ENCODE measurements at regions not wholly inside any gene's neighbourhood (a gene's known extent, or its start where the extent isn't known, plus 50 kb on each side); places are given as distances from the start of the nearest gene placed in this dataset.

- Mint-ChIP-seq H3K9me3 (ENCODE audit: insufficient read depth) (peaks cover 5% of the 10 kb centered on the region), H3K27ac (no peak overlapping the region), H3K4me3 (no peak overlapping the region), H3K4me1 (no peaks in the 10 kb centered on the region), H3K27me3 (peaks cover 3% of the 10 kb centered on the region)
- Histone ChIP-seq H3K9ac (ENCODE audit: low read length) (no peak overlapping the region), H2AFZ (ENCODE audit: insufficient read depth, low read depth, low read length, poor library complexity, severe bottlenecking) (no peak overlapping the region), H3K4me2 (replicated peaks; ENCODE audit: low read depth, low read length, poor library complexity, severe bottlenecking) (no peak overlapping the region), H4K20me1 (ENCODE audit: control insufficient read depth, insufficient read depth, low read length, poor library complexity, severe bottlenecking) (no peaks in the 10 kb centered on the region), H3K4me3 (ENCODE audit: control extremely low read depth in 1 of 5, extremely low read depth in 1 of 5, insufficient read depth in 1 of 5, low read depth in 2 of 5, low read length in 4 of 5) (no peak overlapping the region), H3K79me2 (ENCODE audit: control insufficient read depth, insufficient read depth, low read length) (no peaks in the 10 kb centered on the region), H3K36me3 (replicated peaks in 1 of 2; ENCODE audit: control extremely low read depth in 1 of 2, control insufficient read depth in 1 of 2, extremely low read depth in 1 of 2, insufficient read depth in 2 of 2, low read length in 1 of 2) (no peaks in the 10 kb centered on the region), H3K4me1 (ENCODE audit: control insufficient read depth in 2 of 2, insufficient read depth in 2 of 2, low read length in 2 of 2) (no peaks in the 10 kb centered on the region), H3K27ac (ENCODE audit: low read length in 2 of 2) (no peak overlapping the region), H3K9me3 (ENCODE audit: control extremely low read depth in 1 of 3, control insufficient read depth in 2 of 3, insufficient read depth in 1 of 3, low read length in 2 of 3) (peaks cover 3 to 7% (median 4%) of the 10 kb centered on the region in 3 donors), H3K27me3 (replicated peaks in 1 of 4; ENCODE audit: control extremely low read depth in 1 of 4, control insufficient read depth in 3 of 4, insufficient read depth in 4 of 4, low read length in 3 of 4) (no peaks in the 10 kb centered on the region)
- ATAC-seq (ENCODE audit: low read depth): no peak
- WGBS (ENCODE audit: insufficient coverage): no CpG with 5 or more reads among the region's 3 CpGs
- CTCF ChIA-PET: no interaction called here
- intact Hi-C loops (cut with micrococcal nuclease): no loop called here
- POLR2A ChIA-PET: no interaction called here
- DNase-seq: no peak
- TF ChIP-seq, protein P1, sequence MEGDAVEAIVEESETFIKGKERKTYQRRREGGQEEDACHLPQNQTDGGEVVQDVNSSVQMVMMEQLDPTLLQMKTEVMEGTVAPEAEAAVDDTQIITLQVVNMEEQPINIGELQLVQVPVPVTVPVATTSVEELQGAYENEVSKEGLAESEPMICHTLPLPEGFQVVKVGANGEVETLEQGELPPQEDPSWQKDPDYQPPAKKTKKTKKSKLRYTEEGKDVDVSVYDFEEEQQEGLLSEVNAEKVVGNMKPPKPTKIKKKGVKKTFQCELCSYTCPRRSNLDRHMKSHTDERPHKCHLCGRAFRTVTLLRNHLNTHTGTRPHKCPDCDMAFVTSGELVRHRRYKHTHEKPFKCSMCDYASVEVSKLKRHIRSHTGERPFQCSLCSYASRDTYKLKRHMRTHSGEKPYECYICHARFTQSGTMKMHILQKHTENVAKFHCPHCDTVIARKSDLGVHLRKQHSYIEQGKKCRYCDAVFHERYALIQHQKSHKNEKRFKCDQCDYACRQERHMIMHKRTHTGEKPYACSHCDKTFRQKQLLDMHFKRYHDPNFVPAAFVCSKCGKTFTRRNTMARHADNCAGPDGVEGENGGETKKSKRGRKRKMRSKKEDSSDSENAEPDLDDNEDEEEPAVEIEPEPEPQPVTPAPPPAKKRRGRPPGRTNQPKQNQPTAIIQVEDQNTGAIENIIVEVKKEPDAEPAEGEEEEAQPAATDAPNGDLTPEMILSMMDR (IDR thresholded peaks at IDR 0.05): no peak
- no peak for TF ChIP-seq EZH2 (IDR thresholded peaks at IDR 0.05; ENCODE audit: borderline replicate concordance, insufficient read depth, low read depth, low read length, poor library complexity, severe bottlenecking)
Measured at GRCh38 chr12:125583071-125583470, 517.8 kb downstream of the AACS start.

GRCh38 chr12:125586441-125586840, 521.2 kb downstream of the AACS start:
- H3K9me3 Mint-ChIP-seq (ENCODE audit: insufficient read depth): no peaks in the 10 kb centered on the region
- intact Hi-C loops (cut with micrococcal nuclease): no loop called here
- Histone ChIP-seq H3K36me3 (replicated peaks in 1 of 2; ENCODE audit: control extremely low read depth in 1 of 2, control insufficient read depth in 1 of 2, extremely low read depth in 1 of 2, insufficient read depth in 2 of 2, low read length in 1 of 2) (no peaks in the 10 kb centered on the region), H3K4me3 (ENCODE audit: control extremely low read depth in 1 of 5, extremely low read depth in 1 of 5, insufficient read depth in 1 of 5, low read depth in 2 of 5, low read length in 4 of 5) (no peak overlapping the region), H3K9ac (ENCODE audit: low read length) (no peak overlapping the region), H3K4me1 (ENCODE audit: control insufficient read depth in 2 of 2, insufficient read depth in 2 of 2, low read length in 2 of 2) (no peaks in the 10 kb centered on the region), H3K9me3 (ENCODE audit: control extremely low read depth in 1 of 3, control insufficient read depth in 2 of 3, insufficient read depth in 1 of 3, low read length in 2 of 3) (peaks cover 0 to 3% (median 0%) of the 10 kb centered on the region in 3 donors), H3K79me2 (ENCODE audit: control insufficient read depth, insufficient read depth, low read length) (no peaks in the 10 kb centered on the region), H3K27me3 (replicated peaks in 1 of 4; ENCODE audit: control extremely low read depth in 1 of 4, control insufficient read depth in 3 of 4, insufficient read depth in 4 of 4, low read length in 3 of 4) (no peaks in the 10 kb centered on the region), H4K20me1 (ENCODE audit: control insufficient read depth, insufficient read depth, low read length, poor library complexity, severe bottlenecking) (no peaks in the 10 kb centered on the region), H3K27ac (ENCODE audit: low read length in 2 of 2) (no peak overlapping the region), H2AFZ (ENCODE audit: insufficient read depth, low read depth, low read length, poor library complexity, severe bottlenecking) (no peak overlapping the region), H3K4me2 (replicated peaks; ENCODE audit: low read depth, low read length, poor library complexity, severe bottlenecking) (no peak overlapping the region)
- no peak overlapping the region for H3K4me3 Mint-ChIP-seq
- no peak for DNase-seq
- H3K27me3 Mint-ChIP-seq: peaks cover 3% of the 10 kb centered on the region
- no peaks in the 10 kb centered on the region for H3K4me1 Mint-ChIP-seq
- no peak for TF ChIP-seq EZH2 (IDR thresholded peaks at IDR 0.05; ENCODE audit: borderline replicate concordance, insufficient read depth, low read depth, low read length, poor library complexity, severe bottlenecking)
- TF ChIP-seq, protein P1 (IDR thresholded peaks at IDR 0.05): no peak
- H3K27ac Mint-ChIP-seq: no peak overlapping the region
- no peak for ATAC-seq (ENCODE audit: low read depth)
- ChIA-PET POLR2A (no interaction called here), CTCF (no interaction called here)
- no CpG with 5 or more reads among the region's 6 CpGs for WGBS (ENCODE audit: insufficient coverage)

Measured in B cell (primary cell).